ENCODE measurements at regions not wholly inside any gene's neighbourhood (a gene's known extent, or its start where the extent isn't known, plus 50 kb on each side); places are given as distances from the start of the nearest gene placed in this dataset.

GRCh38 chr5:5676218-5676617 lies 253.7 kb downstream of the ICE1 start:
- Histone ChIP-seq H4K91ac (ENCODE audit: insufficient read length, low read depth, low read length) (no peak overlapping the region), H4K8ac (replicated peaks; ENCODE audit: insufficient read length, low read depth, low read length) (no peak overlapping the region), H3K27me3 (ENCODE audit: insufficient read depth, low read length) (no peaks in the 10 kb centered on the region), H3K23me2 (ENCODE audit: insufficient read length, low read depth, low read length, poor library complexity, severe bottlenecking) (no peaks in the 10 kb centered on the region), H4K20me1 (ENCODE audit: control insufficient read depth, insufficient read depth, insufficient read length) (no peaks in the 10 kb centered on the region), H3K4me2 (ENCODE audit: insufficient read depth, insufficient read length, low read length) (no peak overlapping the region), H3K4me1 (ENCODE audit: insufficient read depth, low read length) (peaks cover 10% of the 10 kb centered on the region), H4K5ac (ENCODE audit: insufficient read length, low read depth, low read length) (no peak overlapping the region), H2BK15ac (ENCODE audit: low read depth, low read length) (no peak overlapping the region), H3K9ac (ENCODE audit: extremely low read depth, insufficient read length, low read length) (no peak overlapping the region), H2AFZ (ENCODE audit: low read length) (no peak overlapping the region), H3K4ac (ENCODE audit: low read depth, low read length) (no peak overlapping the region), H2BK20ac (ENCODE audit: low read depth, low read length, poor library complexity, severe bottlenecking) (no peak overlapping the region), H3K79me1 (ENCODE audit: insufficient read depth, low read depth, low read length, poor library complexity, severe bottlenecking) (no peaks in the 10 kb centered on the region), H2BK120ac (ENCODE audit: low read depth, low read length, poor library complexity, severe bottlenecking) (no peak overlapping the region), H3K14ac (ENCODE audit: insufficient read depth, low read length) (no peak overlapping the region), H2AK5ac (ENCODE audit: insufficient read length, low read length) (no peak overlapping the region), H2BK5ac (ENCODE audit: insufficient read length, low read length) (no peak overlapping the region), H3K18ac (ENCODE audit: insufficient read length, low read depth, low read length) (no peak overlapping the region), H3K56ac (ENCODE audit: insufficient read length, low read depth, low read length) (no peak overlapping the region), H3K27ac (ENCODE audit: insufficient read length, low read depth, low read length) (no peak overlapping the region), H3T11ph (ENCODE audit: low read length) (no peak overlapping the region), H3K23ac (ENCODE audit: insufficient read length, low read depth, low read length) (no peak overlapping the region), H3K9me3 (ENCODE audit: control insufficient read depth, low read depth, low read length) (no peaks in the 10 kb centered on the region), H2BK12ac (ENCODE audit: insufficient read length, low read depth, low read length) (no peak overlapping the region), H3K79me2 (ENCODE audit: insufficient read depth, low read length) (no peaks in the 10 kb centered on the region)
- no CpG with 5 or more reads among the region's 3 CpGs for WGBS (ENCODE audit: extremely low coverage, insufficient read length, low lambda C conversion rate)
- no peaks in the 10 kb centered on the region; the same call in 1 of the 2 replicates for H3K27me3 Mint-ChIP-seq (ENCODE audit: low read depth)
- H3K4me1 Mint-ChIP-seq: peaks cover 15 to 16% of the 10 kb centered on the region in 2 experiments
- no peak for TF ChIP-seq CTCF (conservative IDR thresholded peaks at IDR 0.05)
- DNase-seq: no peak
- no peak overlapping the region for H3K27ac Mint-ChIP-seq
- H3K36me3 Mint-ChIP-seq (ENCODE audit: insufficient read depth in 1 of 3, low read depth in 3 of 3): peaks cover 0 to 2% (median 0%) of the 10 kb centered on the region in 3 experiments; a peak in 1 of 7 replicates
- no peak overlapping the region for H3K4me3 Mint-ChIP-seq
- H3K9me3 Mint-ChIP-seq: peaks cover 0 to 2% of the 10 kb centered on the region in 2 experiments; a peak in 2 of 5 replicates
